ENCODE measurements at regions not wholly inside any gene's neighbourhood (a gene's known extent, or its start where the extent isn't known, plus 50 kb on each side); places are given as distances from the start of the nearest gene placed in this dataset.
A peak's percentile ranks its signal among the peaks of the same experiment; 100 is the strongest.

- DNase-seq: peak in 1 of 3 donors; percentile 50
Observed at GRCh38 chr15:70348226-70348543, 250.5 kb upstream of the TLE3 start.

- DNase-seq: no peak
Observed at GRCh38 chr15:70347321-70348225, 249.9 kb upstream of the TLE3 start.

- no peak for DNase-seq
Observed at GRCh38 chr15:70345251-70346019, 247.7 kb upstream of the TLE3 start.

GRCh38 chr15:70344666-70345065, 246.9 kb upstream of the TLE3 start:
- no peak for DNase-seq

GRCh38 chr15:70343961-70344621, 246.4 kb upstream of the TLE3 start:
- DNase-seq: no peak

- DNase-seq: no peak
Observed at GRCh38 chr15:70342554-70343548, 245.1 kb upstream of the TLE3 start.

- no peak for DNase-seq
Observed at GRCh38 chr15:70342141-70342540, 244.4 kb upstream of the TLE3 start.

- DNase-seq: no peak
Observed at GRCh38 chr15:70341566-70341965, 243.8 kb upstream of the TLE3 start.

GRCh38 chr15:70340494-70340870, 242.8 kb upstream of the TLE3 start:
- no peak for DNase-seq

- DNase-seq: peak in 2 of 3 donors; percentile 40 to 50
Observed at GRCh38 chr15:70339571-70340493, 242.1 kb upstream of the TLE3 start.

- peak in 2 of 3 donors; percentile 53 to 57 for DNase-seq
Observed at GRCh38 chr15:70337277-70338186, 239.8 kb upstream of the TLE3 start.

- peak in 1 of 3 donors; percentile 33 for DNase-seq
Observed at GRCh38 chr15:70336425-70337009, 238.8 kb upstream of the TLE3 start.

GRCh38 chr15:70334286-70334685, 236.6 kb upstream of the TLE3 start:
- no peak for DNase-seq

GRCh38 chr15:70329179-70329578, 231.5 kb upstream of the TLE3 start:
- peak in 1 of 3 donors; percentile 39 for DNase-seq

- DNase-seq: no peak
Observed at GRCh38 chr15:70328679-70329115, 231.0 kb upstream of the TLE3 start.

- peak; percentile 80 to 93 (median 83) for DNase-seq
Observed at GRCh38 chr15:70327856-70328678, 230.3 kb upstream of the TLE3 start.

GRCh38 chr15:70327328-70327855, 229.7 kb upstream of the TLE3 start:
- DNase-seq: no peak

Measured in muscle of back (tissue), 3 donors.